ENCODE measurements at regions not wholly inside any gene's neighbourhood (a gene's known extent, or its start where the extent isn't known, plus 50 kb on each side); places are given as distances from the start of the nearest gene placed in this dataset.

GRCh38 chr20:60170116-60170515, 211.9 kb downstream of the CDH26 start:
- Mint-ChIP-seq H3K9me3 (peaks cover 9% of the 10 kb centered on the region), H3K36me3 (ENCODE audit: low read depth) (no peaks in the 10 kb centered on the region), H3K27ac (no peak overlapping the region), H3K4me3 (no peak overlapping the region), H3K27me3 (ENCODE audit: low read depth, poor library complexity) (peaks cover 13% of the 10 kb centered on the region), H3K4me1 (no peaks in the 10 kb centered on the region)
- no peak for DNase-seq
- TF ChIP-seq CTCF (IDR thresholded peaks at IDR 0.05): no peak

DNA sequence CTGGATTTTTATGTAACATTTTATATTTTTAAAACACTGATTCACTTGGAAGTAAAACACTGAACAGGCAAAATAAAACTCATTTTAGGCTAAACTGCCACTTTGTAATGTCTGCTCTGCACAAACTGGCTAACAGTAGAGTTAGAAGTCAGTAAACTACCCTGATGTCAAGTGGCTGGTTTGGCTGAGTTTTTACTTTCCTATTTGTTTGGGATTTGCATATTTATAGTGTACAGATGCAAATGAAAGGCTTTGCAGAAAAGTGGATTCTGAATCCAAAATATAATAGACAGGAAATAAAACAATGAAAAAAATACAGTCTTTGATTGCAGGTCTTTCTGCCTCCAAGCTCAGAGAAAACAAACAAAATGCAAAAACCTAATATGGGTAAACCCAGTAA, 213.1 kb downstream of the CDH26 start:
- no peaks in the 10 kb centered on the region for H3K36me3 Mint-ChIP-seq (ENCODE audit: low read depth)
- no peak overlapping the region for H3K27ac Mint-ChIP-seq
- no peak for TF ChIP-seq CTCF (IDR thresholded peaks at IDR 0.05)
- H3K4me1 Mint-ChIP-seq: no peaks in the 10 kb centered on the region
- DNase-seq: no peak
- H3K9me3 Mint-ChIP-seq: peaks cover 21% of the 10 kb centered on the region
- H3K4me3 Mint-ChIP-seq: no peak overlapping the region
- H3K27me3 Mint-ChIP-seq (ENCODE audit: low read depth, poor library complexity): peaks cover 12% of the 10 kb centered on the region

- H3K27ac Mint-ChIP-seq: no peak overlapping the region
- peaks cover 21% of the 10 kb centered on the region for H3K9me3 Mint-ChIP-seq
- DNase-seq: no peak
- H3K27me3 Mint-ChIP-seq (ENCODE audit: low read depth, poor library complexity): peaks cover 13% of the 10 kb centered on the region
- no peaks in the 10 kb centered on the region for H3K36me3 Mint-ChIP-seq (ENCODE audit: low read depth)
- H3K4me1 Mint-ChIP-seq: no peaks in the 10 kb centered on the region
- TF ChIP-seq CTCF (IDR thresholded peaks at IDR 0.05): no peak
- H3K4me3 Mint-ChIP-seq: no peak overlapping the region
Measured at GRCh38 chr20:60171738-60172137, 213.5 kb downstream of the CDH26 start.

DNA sequence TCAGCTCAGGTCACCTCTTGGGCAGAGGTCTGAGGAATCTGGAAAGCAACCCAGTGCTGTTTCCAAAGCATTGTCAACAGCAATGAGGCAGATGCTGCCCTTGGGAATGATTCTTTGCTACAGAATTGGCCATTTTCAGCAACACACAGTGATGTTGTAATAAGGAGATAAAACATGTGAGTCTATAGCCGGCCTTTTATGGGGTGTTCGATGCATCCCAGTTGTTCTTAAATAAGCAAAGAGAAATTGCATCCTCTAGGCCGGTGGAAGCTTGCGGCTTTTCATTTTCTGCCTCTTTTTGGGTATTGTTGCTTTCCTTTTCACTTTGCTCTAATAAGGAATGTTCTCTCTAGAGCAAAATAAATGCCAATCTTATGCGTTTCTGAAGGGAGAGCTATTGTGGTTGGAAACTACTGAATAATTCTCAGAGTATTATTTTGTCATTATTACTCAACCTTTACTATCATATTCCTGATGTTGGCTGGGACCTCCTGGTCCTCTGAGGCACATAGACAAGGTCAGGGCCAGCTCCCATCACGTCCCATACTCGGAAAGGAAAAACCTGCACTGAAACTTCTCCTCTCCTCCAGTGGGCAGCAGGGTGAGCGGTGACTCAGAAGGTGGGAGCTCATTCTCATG, 214.2 kb downstream of the CDH26 start:
- Mint-ChIP-seq H3K4me1 (no peaks in the 10 kb centered on the region), H3K27ac (no peak overlapping the region), H3K36me3 (ENCODE audit: low read depth) (no peaks in the 10 kb centered on the region), H3K27me3 (ENCODE audit: low read depth, poor library complexity) (peaks cover 13% of the 10 kb centered on the region), H3K9me3 (peaks cover 21% of the 10 kb centered on the region), H3K4me3 (no peak overlapping the region)
- TF ChIP-seq CTCF (IDR thresholded peaks at IDR 0.05): no peak
- DNase-seq: no peak

DNA sequence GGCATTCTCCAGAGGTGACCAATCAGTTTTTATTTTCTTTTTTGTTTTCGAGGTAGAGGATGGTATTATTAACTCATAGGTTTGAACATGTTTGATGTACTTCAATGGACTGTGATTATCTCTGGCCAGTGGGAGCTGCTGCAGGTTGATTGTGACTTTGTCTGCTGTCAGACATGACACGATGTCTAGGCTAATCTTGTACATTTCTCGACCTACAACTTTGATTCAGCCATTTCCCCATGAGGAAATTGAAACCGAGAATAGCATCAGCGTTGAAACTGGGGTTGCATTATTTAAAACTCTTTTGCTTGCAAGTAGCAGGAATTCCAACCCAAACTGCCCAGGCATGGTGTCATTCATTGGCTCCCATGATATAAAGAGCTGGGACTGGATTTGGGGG, 218.9 kb downstream of the CDH26 start:
- peaks cover 21% of the 10 kb centered on the region for H3K27me3 Mint-ChIP-seq (ENCODE audit: low read depth, poor library complexity)
- peaks cover 29% of the 10 kb centered on the region for H3K9me3 Mint-ChIP-seq
- no peaks in the 10 kb centered on the region for H3K4me1 Mint-ChIP-seq
- no peak overlapping the region for H3K4me3 Mint-ChIP-seq
- no peaks in the 10 kb centered on the region for H3K36me3 Mint-ChIP-seq (ENCODE audit: low read depth)
- no peak for TF ChIP-seq CTCF (IDR thresholded peaks at IDR 0.05)
- DNase-seq: no peak
- H3K27ac Mint-ChIP-seq: no peak overlapping the region

GRCh38 chr20:60180986-60181385, 222.8 kb downstream of the CDH26 start:
- TF ChIP-seq CTCF (IDR thresholded peaks at IDR 0.05): no peak
- Mint-ChIP-seq H3K4me1 (no peaks in the 10 kb centered on the region), H3K36me3 (ENCODE audit: low read depth) (no peaks in the 10 kb centered on the region), H3K27ac (no peak overlapping the region), H3K4me3 (no peak overlapping the region), H3K27me3 (ENCODE audit: low read depth, poor library complexity) (peaks cover 16% of the 10 kb centered on the region), H3K9me3 (peaks cover 24% of the 10 kb centered on the region)
- no peak for DNase-seq
